ENCODE measurements at regions not wholly inside any gene's neighbourhood (a gene's known extent, or its start where the extent isn't known, plus 50 kb on each side); places are given as distances from the start of the nearest gene placed in this dataset.

GRCh38 chr18:5768454-5768853, 126.9 kb downstream of the TMEM200C start:
- Histone ChIP-seq H3K9ac (ENCODE audit: low read length) (no peak overlapping the region), H3K27ac (ENCODE audit: low read depth, low read length) (no peak overlapping the region), H3K27me3 (ENCODE audit: control insufficient read depth, insufficient read depth, low read length) (0 out of 2 replicates have a peak, but pooled peaks cover 4% of the 10 kb centered on the region), H3K9me3 (ENCODE audit: control insufficient read depth, insufficient read depth, low read depth, low read length) (no peaks in the 10 kb centered on the region), H3K36me3 (ENCODE audit: control insufficient read depth, insufficient read depth, low read length) (no peaks in the 10 kb centered on the region), H3K4me1 (ENCODE audit: control insufficient read depth, insufficient read depth, low read length) (peaks cover 6% of the 10 kb centered on the region; the same call in 1 of the 2 replicates), H3K4me3 (ENCODE audit: low read depth, low read length) (no peak overlapping the region)

DNA sequence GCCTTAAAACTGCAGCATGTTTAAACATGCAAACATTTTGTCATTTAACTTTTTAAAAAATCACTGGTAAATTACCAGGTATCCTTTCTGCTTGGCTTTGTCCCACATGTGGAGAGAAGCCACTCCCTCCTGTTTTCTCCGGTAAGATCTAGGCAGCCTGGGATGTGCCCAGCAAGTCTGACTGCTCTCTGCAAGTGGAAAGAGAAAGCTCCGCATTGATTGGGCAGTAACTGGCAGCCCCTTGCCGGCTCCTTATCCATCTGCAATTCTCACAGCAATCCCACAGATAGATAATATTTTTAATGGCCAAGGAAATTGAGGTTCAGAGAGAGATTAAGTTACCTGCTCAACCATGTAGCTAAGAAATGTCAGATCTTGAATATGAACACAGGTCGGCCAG, 136.1 kb downstream of the TMEM200C start:
- H3K9me3 ChIP-seq (ENCODE audit: control insufficient read depth, insufficient read depth, low read depth, low read length), result no peaks in the 10 kb centered on the region
- no peak overlapping the region for H3K9ac ChIP-seq (ENCODE audit: low read length)
- no peak overlapping the region for H3K27ac ChIP-seq (ENCODE audit: low read depth, low read length)
- H3K27me3 ChIP-seq (ENCODE audit: control insufficient read depth, insufficient read depth, low read length), result peaks cover 2% of the 10 kb centered on the region; the same call in 1 of the 2 replicates
- H3K36me3 ChIP-seq (ENCODE audit: control insufficient read depth, insufficient read depth, low read length), result no peaks in the 10 kb centered on the region
- no peak overlapping the region for H3K4me3 ChIP-seq (ENCODE audit: low read depth, low read length)
- peaks cover 8% of the 10 kb centered on the region for H3K4me1 ChIP-seq (ENCODE audit: control insufficient read depth, insufficient read depth, low read length)

DNA sequence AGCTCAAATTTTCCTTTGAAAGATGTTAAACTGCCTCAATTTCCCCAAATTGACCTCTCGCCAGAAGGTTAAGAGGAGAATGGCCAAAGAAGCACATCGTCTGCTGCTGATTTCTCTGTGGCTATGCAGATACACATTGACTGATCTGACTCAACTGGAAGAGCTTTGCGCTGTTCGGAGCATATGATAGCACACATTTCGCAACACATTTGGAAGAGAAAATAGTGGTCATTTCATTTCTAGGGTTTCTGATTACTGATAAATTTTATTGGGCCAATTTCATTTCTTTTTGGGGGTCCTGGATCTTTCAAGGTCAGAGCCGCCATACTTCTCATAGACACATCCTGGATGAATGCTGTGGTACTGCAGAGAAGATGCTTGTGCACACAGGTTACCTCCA, 138.5 kb downstream of the TMEM200C start:
- Histone ChIP-seq H3K4me3 (ENCODE audit: low read depth, low read length) (no peak overlapping the region), H3K27ac (ENCODE audit: low read depth, low read length) (no peak overlapping the region), H3K4me1 (ENCODE audit: control insufficient read depth, insufficient read depth, low read length) (peaks cover 8% of the 10 kb centered on the region), H3K9me3 (ENCODE audit: control insufficient read depth, insufficient read depth, low read depth, low read length) (no peaks in the 10 kb centered on the region), H3K27me3 (ENCODE audit: control insufficient read depth, insufficient read depth, low read length) (0 out of 2 replicates have a peak, but pooled peaks cover 2% of the 10 kb centered on the region), H3K9ac (ENCODE audit: low read length) (no peak overlapping the region), H3K36me3 (ENCODE audit: control insufficient read depth, insufficient read depth, low read length) (no peaks in the 10 kb centered on the region)

- Histone ChIP-seq H3K36me3 (ENCODE audit: control insufficient read depth, insufficient read depth, low read length) (no peaks in the 10 kb centered on the region), H3K4me1 (ENCODE audit: control insufficient read depth, insufficient read depth, low read length) (peaks cover 5% of the 10 kb centered on the region; the same call in 1 of the 2 replicates), H3K27ac (ENCODE audit: low read depth, low read length) (no peak overlapping the region), H3K4me3 (ENCODE audit: low read depth, low read length) (no peak overlapping the region), H3K9me3 (ENCODE audit: control insufficient read depth, insufficient read depth, low read depth, low read length) (no peaks in the 10 kb centered on the region), H3K9ac (ENCODE audit: low read length) (no peak overlapping the region), H3K27me3 (ENCODE audit: control insufficient read depth, insufficient read depth, low read length) (no peaks in the 10 kb centered on the region)
These were observed 147.6 kb downstream of the TMEM200C start for GRCh38 chr18:5747678-5748077.

- H3K27ac ChIP-seq (ENCODE audit: low read depth, low read length), result no peak overlapping the region
- no peaks in the 10 kb centered on the region for H3K36me3 ChIP-seq (ENCODE audit: control insufficient read depth, insufficient read depth, low read length)
- H3K9ac ChIP-seq (ENCODE audit: low read length), result no peak overlapping the region
- no peaks in the 10 kb centered on the region for H3K27me3 ChIP-seq (ENCODE audit: control insufficient read depth, insufficient read depth, low read length)
- peaks cover 5% of the 10 kb centered on the region; the same call in 1 of the 2 replicates for H3K4me1 ChIP-seq (ENCODE audit: control insufficient read depth, insufficient read depth, low read length)
- H3K4me3 ChIP-seq (ENCODE audit: low read depth, low read length), result no peak overlapping the region
- H3K9me3 ChIP-seq (ENCODE audit: control insufficient read depth, insufficient read depth, low read depth, low read length), result no peaks in the 10 kb centered on the region
These were observed 148.5 kb downstream of the TMEM200C start for GRCh38 chr18:5746844-5747243.

DNA sequence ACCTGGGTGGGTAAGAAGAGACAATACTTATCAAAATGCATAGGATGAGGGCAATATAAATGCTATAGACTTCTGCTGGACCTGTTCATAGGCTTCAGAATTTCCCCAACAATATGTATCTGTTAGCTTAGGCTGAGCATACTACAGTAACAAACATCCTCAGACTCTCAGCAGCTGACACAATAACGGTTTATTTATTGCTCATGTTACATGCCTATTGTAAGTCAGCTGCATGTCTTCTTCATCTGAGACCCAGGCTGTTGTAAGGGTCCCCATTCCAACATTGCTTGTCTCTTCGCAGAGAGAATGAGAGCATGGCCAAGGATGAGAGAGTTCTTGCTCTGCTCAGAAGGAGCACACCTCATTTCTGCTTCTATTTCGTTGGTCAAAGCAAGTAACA, 150.7 kb downstream of the TMEM200C start:
- Histone ChIP-seq H3K27ac (ENCODE audit: low read depth, low read length) (no peak overlapping the region), H3K9ac (ENCODE audit: low read length) (no peak overlapping the region), H3K4me3 (ENCODE audit: low read depth, low read length) (no peak overlapping the region), H3K36me3 (ENCODE audit: control insufficient read depth, insufficient read depth, low read length) (no peaks in the 10 kb centered on the region), H3K9me3 (ENCODE audit: control insufficient read depth, insufficient read depth, low read depth, low read length) (no peaks in the 10 kb centered on the region), H3K27me3 (ENCODE audit: control insufficient read depth, insufficient read depth, low read length) (no peaks in the 10 kb centered on the region), H3K4me1 (ENCODE audit: control insufficient read depth, insufficient read depth, low read length) (peaks cover 5% of the 10 kb centered on the region; the same call in 1 of the 2 replicates)

DNA sequence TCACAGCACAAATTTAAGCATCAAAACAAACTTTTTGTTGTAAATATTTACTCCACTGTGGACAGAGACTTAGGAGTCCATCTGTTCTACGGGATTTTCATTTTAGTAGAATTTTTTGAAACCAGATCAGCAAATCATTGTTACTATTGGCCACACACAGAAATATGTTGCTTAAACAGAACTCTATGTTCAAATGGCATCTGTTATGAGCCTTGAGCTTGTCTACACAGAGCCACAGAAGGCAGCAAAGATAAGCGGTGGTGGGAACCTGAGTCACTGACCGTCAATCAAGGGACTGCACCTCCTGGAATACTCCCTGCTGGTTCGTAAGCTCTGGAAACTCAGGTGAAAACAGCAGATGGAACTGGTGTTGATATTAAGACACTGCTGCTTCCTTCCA, 156.8 kb downstream of the TMEM200C start:
- no peak overlapping the region for H3K9ac ChIP-seq (ENCODE audit: low read length)
- no peaks in the 10 kb centered on the region for H3K4me1 ChIP-seq (ENCODE audit: control insufficient read depth, insufficient read depth, low read length)
- H3K36me3 ChIP-seq (ENCODE audit: control insufficient read depth, insufficient read depth, low read length), result no peaks in the 10 kb centered on the region
- H3K4me3 ChIP-seq (ENCODE audit: low read depth, low read length), result no peak overlapping the region
- H3K9me3 ChIP-seq (ENCODE audit: control insufficient read depth, insufficient read depth, low read depth, low read length), result no peaks in the 10 kb centered on the region
- no peak overlapping the region for H3K27ac ChIP-seq (ENCODE audit: low read depth, low read length)
- H3K27me3 ChIP-seq (ENCODE audit: control insufficient read depth, insufficient read depth, low read length), result no peaks in the 10 kb centered on the region

GRCh38 chr18:5732318-5732717, 163.0 kb downstream of the TMEM200C start:
- H3K27me3 ChIP-seq (ENCODE audit: control insufficient read depth, insufficient read depth, low read length), result no peaks in the 10 kb centered on the region
- H3K4me1 ChIP-seq (ENCODE audit: control insufficient read depth, insufficient read depth, low read length), result peaks cover 12% of the 10 kb centered on the region; the same call in 1 of the 2 replicates
- H3K9ac ChIP-seq (ENCODE audit: low read length), result no peak overlapping the region
- no peak overlapping the region for H3K4me3 ChIP-seq (ENCODE audit: low read depth, low read length)
- no peak overlapping the region for H3K27ac ChIP-seq (ENCODE audit: low read depth, low read length)
- no peaks in the 10 kb centered on the region for H3K9me3 ChIP-seq (ENCODE audit: control insufficient read depth, insufficient read depth, low read depth, low read length)
- no peaks in the 10 kb centered on the region for H3K36me3 ChIP-seq (ENCODE audit: control insufficient read depth, insufficient read depth, low read length)

DNA sequence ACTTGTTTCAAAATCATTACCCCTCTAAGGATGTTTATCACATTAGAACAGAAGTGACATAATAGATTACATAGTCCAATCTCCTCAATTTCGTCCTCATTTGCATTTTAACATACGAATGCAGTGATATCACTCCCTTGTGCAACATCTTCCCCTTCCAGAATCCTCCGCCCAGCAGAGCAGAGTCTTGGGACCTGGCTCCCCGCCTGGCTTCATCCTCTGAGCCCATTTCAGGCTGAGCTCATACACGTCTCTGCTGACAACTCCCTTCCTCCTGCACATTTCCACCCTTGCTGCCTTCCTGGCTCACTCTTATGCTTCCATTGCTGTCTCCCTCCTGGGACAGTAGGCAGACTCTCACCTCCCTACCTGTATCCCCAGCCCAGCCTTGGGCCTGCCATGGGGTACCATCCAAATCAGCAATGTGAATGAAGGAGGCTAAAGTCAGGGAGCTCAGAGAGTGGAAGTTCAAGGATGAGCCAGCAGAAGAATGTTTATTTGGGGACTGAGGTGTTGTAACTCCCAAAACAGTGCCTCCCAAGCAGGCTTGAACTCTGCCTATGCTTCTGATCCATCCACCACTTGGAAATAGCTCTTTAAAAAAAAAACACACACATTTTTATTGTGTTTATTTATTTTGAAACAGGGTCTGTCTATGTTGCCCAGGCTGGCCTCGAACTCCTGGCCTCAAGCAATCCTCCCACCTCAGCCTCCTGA, 165.2 kb downstream of the TMEM200C start:
- no peaks in the 10 kb centered on the region for H3K27me3 ChIP-seq (ENCODE audit: control insufficient read depth, insufficient read depth, low read length)

DNA sequence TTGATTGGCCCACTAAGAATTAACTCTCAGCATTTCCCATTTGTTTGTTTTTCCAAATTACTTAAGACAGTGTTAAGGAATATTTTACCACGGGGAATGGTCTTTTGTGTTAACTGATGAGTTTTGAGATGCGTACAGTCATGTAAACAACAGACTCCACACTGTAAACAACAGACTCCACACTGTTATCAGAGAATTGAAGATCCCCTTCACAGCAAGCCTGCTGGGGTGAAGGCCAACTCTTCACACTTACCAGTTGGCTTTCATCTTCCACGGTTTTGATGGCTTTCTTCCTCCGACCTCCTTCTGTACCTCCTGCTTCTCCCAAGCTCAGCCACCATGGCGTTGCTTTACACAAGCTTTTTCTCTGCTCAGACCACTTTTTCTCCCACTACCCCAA, 166.8 kb downstream of the TMEM200C start:
- H3K27me3 ChIP-seq (ENCODE audit: control insufficient read depth, insufficient read depth, low read length), result no peaks in the 10 kb centered on the region
- H3K27ac ChIP-seq (ENCODE audit: low read depth, low read length), result no peak overlapping the region
- no peak overlapping the region for H3K4me3 ChIP-seq (ENCODE audit: low read depth, low read length)
- H3K9ac ChIP-seq (ENCODE audit: low read length), result no peak overlapping the region
- no peaks in the 10 kb centered on the region for H3K36me3 ChIP-seq (ENCODE audit: control insufficient read depth, insufficient read depth, low read length)
- no peaks in the 10 kb centered on the region for H3K9me3 ChIP-seq (ENCODE audit: control insufficient read depth, insufficient read depth, low read depth, low read length)
- peaks cover 16% of the 10 kb centered on the region; the same call in 1 of the 2 replicates for H3K4me1 ChIP-seq (ENCODE audit: control insufficient read depth, insufficient read depth, low read length)

More for the DNA sequence above, 165.2 kb downstream of the TMEM200C start:
- Histone ChIP-seq H3K4me3 (ENCODE audit: low read depth, low read length) (no peak overlapping the region), H3K27ac (ENCODE audit: low read depth, low read length) (no peak overlapping the region), H3K9me3 (ENCODE audit: control insufficient read depth, insufficient read depth, low read depth, low read length) (no peaks in the 10 kb centered on the region), H3K9ac (ENCODE audit: low read length) (no peak overlapping the region), H3K4me1 (ENCODE audit: control insufficient read depth, insufficient read depth, low read length) (peaks cover 16% of the 10 kb centered on the region; the same call in 1 of the 2 replicates), H3K36me3 (ENCODE audit: control insufficient read depth, insufficient read depth, low read length) (no peaks in the 10 kb centered on the region)

DNA sequence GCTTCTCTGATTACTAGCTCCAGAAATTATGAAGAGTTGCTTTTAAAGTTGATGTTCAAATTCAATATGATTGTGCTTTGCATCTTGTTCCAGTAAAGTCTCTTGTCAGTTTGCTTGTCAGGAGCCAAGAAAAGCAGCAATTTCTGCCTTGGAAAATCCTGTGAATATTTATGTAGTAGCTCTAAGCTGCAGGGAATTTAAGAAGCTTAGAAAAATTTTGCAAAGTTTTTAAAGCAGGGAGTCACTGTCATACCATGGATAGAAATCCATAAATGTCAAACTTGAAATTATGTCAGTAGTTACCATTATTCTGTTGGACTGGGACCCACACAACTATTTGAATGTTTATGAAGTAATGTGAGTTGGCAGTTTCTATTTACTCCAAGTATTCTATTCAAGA, 169.3 kb downstream of the TMEM200C start:
- Histone ChIP-seq H3K9ac (ENCODE audit: low read length) (no peak overlapping the region), H3K9me3 (ENCODE audit: control insufficient read depth, insufficient read depth, low read depth, low read length) (no peaks in the 10 kb centered on the region), H3K4me3 (ENCODE audit: low read depth, low read length) (no peak overlapping the region), H3K4me1 (ENCODE audit: control insufficient read depth, insufficient read depth, low read length) (peaks cover 12% of the 10 kb centered on the region; the same call in 1 of the 2 replicates), H3K27ac (ENCODE audit: low read depth, low read length) (no peak overlapping the region), H3K27me3 (ENCODE audit: control insufficient read depth, insufficient read depth, low read length) (no peaks in the 10 kb centered on the region), H3K36me3 (ENCODE audit: control insufficient read depth, insufficient read depth, low read length) (no peaks in the 10 kb centered on the region)
